ENCODE measurements at regions not wholly inside any gene's neighbourhood (a gene's known extent, or its start where the extent isn't known, plus 50 kb on each side); places are given as distances from the start of the nearest gene placed in this dataset.

GRCh38 chr2:59830601-59831000 is 722.9 kb downstream of the BCL11A start:
- TF ChIP-seq CTCF (IDR thresholded peaks at IDR 0.05; ENCODE audit: insufficient read depth, low read length, poor library complexity, severe bottlenecking) (no peak), EZH2phosphoT487 (conservative IDR thresholded peaks at IDR 0.05; ENCODE audit: low read length) (no peak)
